PC-9 (cell line): ENCODE measurements at regions not wholly inside any gene's neighbourhood (a gene's known extent, or its start where the extent isn't known, plus 50 kb on each side); places are given as distances from the start of the nearest gene placed in this dataset.

Experiments
- CTCF ChIP-seq: fragments of 200-600 bp; sonication (generic); conservative IDR thresholded peaks from 2 replicates; pipeline ENCODE4 v1.6.1; 2017; ENCODE audit warnings: mixed run types, antibody characterized with exemption, mild to moderate bottlenecking, moderate library complexity
- EZH2 ChIP-seq: fragments of 200-600 bp; sonication (generic); IDR thresholded peaks from 2 replicates; pipeline ENCODE4 v1.8.0; 2017; ENCODE audit warnings: antibody characterized with exemption, low read depth

DNA sequence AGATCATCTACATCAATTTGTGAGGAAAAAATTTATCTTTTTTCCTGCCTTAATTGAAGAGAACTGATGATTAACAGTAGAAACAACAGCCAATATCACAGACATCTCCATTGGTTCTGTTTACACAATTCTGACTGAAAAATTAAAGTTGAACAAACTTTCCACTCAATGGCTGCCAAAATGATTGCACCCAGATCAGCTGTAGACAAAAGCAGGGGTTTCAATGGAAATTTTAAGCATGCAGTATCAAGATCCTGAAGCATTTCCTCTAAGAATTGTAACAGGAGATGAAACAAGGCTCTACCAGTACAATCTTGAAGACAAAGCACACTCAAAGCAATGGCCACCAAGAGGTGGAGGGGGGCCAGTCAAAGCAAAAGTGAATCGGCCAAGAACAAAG, 231.6 kb upstream of the KRR1 start:
- TF ChIP-seq CTCF (no peak), EZH2 (no peak)
